ENCODE measurements at regions not wholly inside any gene's neighbourhood (a gene's known extent, or its start where the extent isn't known, plus 50 kb on each side); places are given as distances from the start of the nearest gene placed in this dataset.
"Not testable (repeated sequence)": the region's sequence is repeated elsewhere in the genome, so short reads cannot be mapped to it uniquely, and the experiment has no call there.

DNA sequence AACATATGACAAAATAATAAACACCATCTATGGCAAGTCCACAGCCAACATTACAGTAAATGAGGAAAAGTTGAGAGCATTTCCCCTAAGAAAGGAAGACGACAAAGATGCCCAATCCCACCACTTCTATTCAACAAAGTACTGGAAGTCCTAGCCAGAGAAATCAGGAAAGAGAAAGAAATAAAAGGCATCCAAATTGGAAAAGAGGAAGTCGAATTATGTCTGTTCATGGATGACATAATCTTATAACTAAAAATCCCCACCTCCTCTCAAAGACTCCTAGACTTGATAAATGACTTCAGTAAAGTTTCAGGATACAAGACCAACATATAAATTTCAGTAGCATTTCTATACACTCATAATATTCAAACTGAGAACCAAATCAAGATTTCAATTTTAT lies 288.5 kb upstream of the POT1 start:
- DNase-seq: no peak

DNA sequence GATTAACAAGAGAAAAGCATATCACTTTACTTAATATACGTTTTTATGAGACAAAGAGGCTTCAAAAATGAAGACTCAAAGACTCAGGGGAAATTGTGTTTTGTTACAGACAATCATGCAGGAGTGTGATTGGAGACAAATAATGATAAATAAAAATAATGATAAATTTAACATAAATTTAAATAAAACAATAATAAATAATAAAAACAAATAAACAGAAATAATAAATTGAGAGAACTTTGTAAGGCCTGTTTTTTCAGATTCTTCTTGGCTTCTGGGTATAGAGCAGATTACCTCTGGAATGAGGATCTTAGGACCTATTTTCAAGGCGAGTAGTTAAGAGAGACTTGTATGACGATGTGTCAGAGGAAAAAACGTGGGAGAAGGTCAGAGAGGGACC lies 271.4 kb upstream of the POT1 start:
- no peak for DNase-seq

DNA sequence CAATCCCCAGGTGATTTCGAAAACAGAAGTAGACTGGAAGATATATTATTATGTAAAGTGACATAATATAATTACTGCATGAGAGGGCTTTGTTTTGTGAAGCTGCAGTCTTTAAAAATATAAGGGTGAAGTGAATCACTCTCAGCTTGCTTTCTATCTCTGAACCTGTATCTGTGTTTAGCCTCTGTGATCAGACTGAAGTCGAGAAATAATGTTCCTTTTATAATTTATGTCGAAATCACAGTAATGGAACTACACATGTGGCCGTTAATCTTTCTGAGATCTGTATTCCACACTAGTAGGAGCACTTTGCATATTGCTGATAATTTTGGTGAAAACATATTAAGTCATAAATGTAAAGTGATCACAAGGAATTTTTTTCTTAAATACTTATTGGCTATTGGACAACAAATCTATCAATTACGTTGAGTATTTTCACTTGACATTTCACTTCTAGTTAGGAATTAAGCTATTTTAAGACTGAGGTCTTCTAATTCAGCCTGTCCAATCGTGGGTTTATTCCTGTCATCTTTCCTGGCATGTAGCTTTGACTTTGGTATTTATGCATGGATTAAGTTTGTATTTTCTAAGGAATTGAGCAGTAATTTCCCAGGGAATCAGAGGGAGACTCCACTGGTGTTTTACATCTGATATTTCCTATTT lies 268.2 kb upstream of the POT1 start:
- DNase-seq: no peak

DNA sequence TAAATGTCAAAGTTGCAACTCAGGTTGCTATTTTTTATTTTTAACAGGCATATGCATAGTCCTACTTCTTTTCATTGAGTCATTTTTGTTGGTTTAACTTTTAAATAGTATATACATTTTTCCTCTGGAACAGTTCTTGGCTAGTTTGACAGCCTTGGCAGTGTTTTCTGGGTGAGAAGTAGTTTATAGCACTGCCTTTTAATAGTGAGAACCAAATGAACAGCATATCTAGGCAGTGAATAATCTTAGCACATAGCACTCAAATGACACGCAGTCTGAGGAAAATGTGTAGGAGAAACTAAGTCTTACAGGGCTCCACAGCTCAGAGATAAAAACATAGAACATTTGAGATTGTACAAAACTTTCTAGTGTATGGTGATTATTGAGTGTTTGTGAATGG lies 265.5 kb upstream of the POT1 start:
- no peak for DNase-seq

DNA sequence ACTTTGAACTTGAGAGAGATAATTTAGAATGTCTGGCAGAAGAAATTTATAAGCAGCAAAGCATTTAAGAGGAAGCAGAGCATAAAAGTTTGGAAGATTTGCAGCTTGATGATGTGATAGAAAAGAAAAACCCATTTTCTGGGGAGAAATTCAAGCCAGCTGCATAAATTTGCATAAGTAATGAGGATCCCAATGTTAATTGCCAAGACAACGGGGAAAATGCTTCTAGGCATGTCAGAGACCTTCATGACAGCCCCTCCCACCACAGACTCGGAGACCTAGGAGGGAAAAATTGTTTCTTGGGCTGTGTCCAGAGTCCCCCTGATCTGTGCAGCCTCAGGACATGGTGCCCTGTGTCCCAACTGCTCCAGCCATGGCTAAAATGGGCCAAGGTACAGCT lies 263.6 kb upstream of the POT1 start:
- no peak for DNase-seq

DNA sequence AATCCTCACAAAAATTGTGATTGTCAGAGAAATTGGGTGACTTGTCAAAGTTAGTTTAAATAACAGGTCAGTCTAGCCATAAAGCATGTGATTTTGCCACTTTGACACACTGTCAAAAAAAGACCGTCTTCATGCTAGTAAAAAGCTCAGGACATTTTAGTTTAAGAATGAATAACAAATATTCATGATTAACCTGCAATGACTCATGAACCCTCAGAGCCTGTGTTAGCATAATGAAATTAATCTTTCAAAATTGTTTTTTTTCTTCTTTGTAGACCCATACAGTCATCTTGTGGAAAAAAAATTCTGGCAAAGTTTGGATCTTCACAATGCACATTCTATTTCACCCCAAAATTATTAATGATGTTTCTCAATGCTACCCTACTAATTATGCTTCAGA lies 255.2 kb upstream of the POT1 start:
- DNase-seq: no peak

DNA sequence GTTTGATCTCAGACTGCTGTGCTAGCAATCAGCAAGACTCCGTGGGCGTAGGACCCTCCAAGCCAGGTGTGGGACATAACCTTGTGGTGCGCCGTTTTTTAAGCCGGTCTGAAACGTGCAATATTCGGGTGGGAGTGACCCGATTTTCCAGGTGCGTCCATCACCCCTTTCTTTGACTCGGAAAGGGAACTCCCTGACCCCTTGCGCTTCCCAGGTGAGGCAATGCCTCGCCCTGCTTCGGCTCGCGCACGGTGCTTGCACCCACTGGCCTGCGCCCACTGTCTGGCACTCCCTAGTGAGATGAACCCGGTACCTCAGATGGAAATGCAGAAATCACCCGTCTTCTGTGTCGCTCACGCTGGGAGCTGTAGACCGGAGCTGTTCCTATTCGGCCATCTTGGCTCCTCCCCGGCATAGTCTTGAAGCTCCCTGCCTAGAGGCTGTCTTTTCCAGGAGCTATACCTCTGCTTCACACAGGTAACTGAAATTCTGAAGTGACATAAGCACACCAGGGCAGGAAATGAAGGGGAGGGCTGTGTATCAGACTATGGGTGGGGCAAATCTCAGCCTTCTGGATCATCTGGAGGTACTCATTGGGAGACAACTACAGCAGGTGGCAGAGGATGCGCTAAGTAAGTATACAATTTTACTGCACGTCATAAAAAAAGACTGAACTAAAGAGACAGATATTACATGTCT lies 252.1 kb upstream of the POT1 start:
- not testable (repeated sequence) for DNase-seq

DNA sequence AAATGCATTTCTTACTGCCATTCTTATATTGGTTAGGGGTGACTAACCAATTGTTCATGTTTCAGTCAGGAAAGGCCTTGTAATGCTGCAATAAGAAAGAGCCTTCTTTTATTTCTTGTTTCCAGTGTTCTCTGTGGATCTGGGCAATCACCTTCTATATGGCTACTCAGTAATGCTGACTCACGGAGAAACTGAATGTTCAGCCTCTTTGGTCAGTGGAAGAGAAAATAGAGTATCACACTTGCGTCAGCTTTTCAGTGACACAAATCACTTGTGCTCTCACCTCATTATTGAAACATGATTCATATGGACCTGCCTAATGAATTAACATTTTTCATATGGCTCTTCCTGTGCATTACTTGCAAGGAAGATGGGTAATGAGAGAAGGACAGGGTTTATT lies 243.9 kb upstream of the POT1 start:
- no peak for DNase-seq

DNA sequence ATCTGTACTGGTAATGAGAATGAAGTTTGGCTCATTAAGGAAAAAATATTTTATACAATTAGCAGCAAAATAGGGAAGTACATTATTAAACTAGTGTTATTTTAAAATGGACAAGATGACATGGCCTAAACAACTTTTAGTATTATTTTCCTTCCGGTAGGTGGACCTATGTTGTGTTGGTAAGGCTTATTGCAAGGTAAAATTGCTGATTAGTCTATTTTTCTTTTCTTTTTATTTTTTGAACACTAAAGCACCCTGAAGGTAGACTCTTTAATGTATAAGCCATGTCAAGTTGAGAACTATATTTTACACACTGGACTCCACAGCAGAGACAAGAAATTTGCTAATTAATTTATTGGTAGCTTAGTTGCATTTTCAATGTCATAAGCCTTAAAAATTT lies 239.5 kb upstream of the POT1 start:
- DNase-seq: no peak

DNA sequence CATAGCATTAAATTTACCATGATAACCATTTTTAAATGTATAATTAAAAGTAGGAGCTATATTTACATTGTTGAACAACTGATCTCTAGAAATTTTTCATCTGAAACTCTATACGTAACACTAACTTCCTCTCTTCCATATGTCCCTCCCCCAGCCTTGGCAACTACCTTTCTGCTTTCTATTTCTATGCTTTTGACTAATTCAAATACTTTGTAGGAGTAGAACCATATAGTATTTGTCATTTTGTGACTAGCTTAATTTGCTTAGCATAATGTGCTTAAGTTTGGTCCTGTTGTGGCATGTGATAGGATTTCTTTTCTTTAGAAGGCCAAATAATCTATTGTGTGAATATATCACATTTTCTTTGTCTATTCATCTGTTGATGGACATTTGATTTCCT lies 225.3 kb upstream of the POT1 start:
- no peak for DNase-seq

DNA sequence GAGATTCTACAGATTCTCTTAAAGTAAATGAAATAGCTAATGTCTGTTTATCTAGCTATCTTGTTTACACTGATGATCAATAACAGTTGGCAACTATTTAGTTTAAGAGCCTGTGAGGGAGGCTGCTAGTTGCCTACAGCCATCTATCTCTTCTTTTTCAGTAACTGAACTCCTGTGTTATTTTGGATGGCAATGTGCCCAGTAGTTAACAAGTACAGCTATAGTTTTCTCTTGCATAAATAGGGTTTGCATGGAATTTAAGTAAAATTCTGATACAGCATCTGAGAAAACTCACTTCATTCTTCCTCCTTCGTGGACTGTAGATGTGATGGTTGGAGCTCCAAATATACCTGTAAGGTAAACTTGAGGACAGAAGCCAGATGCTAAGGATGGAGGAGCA lies 219.5 kb upstream of the POT1 start:
- no peak for DNase-seq

DNA sequence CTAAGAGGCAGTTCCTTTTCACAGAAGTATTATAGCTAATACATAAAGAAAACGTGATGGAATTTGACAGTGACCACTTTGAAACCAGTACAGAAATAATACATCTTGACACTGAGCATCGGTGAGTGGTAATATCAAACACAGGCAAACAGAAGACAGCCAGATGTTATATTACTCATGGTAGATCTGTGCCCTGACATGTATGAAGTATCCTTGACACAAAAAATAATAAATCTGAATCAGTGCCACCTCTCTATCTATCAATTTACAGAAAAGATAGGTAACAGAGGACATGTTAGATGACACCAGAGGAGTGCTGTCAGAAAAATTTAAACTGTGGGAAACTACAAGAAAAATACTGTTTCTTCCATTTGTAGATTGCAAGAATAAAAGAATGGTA lies 217.4 kb upstream of the POT1 start:
- DNase-seq: no peak

DNA sequence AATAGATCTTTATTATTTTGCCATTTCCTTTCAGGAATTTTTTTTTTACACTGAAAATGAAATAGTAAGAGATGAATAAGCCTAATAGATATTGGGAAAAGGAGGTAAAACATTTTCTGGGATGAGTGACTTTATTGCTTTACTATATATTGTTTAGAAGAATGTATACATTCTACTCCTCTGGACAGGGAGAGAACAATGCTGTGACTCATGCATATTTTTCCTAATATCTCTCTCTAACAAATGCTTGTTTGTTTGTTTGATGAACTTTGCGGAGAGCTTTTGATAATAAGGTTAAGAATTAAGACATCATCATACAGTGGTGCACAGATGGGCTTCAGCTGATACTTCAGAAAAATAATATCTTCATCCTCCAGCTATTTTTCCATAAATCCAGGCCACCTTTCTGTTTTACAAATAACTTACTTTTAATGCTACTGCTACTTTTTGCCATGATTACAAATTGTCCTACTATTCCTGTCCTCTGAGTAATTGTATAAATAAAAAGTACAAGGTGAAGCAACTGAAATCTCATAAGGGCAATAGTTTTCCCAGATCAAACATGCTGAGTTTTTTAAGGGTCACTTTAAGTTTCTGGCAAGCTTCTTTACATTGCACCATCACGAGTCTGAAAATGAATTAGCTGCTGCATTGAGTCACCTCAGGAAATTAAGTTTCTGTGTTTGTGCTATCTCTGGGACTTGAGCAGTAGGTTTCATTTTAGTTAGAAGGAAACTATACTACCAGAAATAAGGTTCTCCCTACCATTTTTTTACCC lies 207.3 kb upstream of the POT1 start:
- no peak for DNase-seq

DNA sequence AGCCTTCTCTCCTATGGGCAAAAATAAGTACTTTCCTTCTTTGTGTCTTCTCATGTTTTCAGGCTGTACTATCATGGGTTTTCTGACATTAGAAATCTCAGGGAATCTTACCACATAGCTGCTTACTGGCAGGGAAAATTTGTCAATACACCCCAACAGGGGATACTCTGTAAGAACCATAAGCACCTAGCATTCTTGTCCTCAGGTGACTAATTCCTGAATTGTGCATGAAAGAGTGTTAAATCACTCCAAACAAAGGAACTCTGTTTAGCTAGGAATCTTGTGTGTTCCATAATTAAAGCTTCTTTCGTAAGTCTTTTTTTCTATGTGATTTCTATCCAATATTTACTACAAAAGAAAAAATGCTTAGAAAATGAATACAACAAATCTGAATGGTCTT lies 206.7 kb upstream of the POT1 start:
- no peak for DNase-seq

DNA sequence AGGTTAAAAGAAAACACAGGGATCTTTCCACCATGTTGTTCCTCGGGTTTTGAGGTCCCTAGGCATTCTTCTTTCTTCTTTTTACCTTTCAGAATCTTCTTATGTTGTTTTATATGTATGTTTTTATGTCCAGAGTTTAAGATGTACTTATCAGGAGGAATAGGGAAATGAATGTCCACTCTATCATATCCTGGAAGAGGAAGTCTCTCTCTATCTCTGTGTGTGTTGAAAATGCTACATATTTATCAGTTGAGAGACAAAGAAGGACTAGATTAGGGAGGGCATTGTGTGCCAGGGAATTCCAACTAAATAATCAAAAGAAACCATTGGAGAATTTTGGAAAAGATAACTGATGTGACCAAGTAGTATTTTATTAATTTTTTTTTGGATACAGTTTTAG lies 200.5 kb upstream of the POT1 start:
- no peak for DNase-seq

DNA sequence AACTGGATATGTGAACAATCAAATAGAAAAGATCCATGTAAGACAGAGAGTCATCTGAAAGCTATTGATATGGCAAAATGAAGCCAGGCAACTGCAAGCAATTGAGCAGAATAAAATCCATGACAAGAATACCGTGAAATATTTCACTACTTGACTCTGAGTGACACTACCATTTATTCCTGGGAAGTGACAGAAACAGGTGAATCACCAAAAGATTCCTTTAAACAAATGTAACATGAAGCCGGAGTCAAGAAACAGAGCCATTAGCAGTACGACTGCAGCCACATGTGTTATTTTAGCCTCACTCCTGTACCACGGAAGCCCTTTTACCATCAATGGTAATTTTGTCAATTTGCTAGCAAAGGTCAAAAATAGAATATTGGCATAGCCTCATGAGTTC lies 197.7 kb upstream of the POT1 start:
- no peak for DNase-seq

DNA sequence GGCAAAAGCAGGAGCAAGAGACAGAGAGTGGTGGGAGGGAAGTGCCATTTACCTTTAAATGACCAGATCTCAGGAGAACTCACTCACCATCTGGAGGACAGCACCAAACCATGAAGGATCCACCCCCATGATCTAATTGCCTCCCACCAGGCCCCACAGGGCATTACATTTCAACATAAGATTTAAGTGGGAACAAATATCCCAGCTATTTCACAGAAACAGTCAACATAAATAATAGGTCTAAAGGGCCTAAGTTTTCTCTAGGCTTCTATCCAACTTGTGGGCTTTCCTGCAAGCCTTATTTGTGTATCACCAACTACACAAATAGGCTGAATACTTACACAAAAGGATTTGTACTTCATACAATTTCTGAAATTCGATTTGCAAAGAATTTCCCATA lies 196.8 kb upstream of the POT1 start:
- no peak for DNase-seq

DNA sequence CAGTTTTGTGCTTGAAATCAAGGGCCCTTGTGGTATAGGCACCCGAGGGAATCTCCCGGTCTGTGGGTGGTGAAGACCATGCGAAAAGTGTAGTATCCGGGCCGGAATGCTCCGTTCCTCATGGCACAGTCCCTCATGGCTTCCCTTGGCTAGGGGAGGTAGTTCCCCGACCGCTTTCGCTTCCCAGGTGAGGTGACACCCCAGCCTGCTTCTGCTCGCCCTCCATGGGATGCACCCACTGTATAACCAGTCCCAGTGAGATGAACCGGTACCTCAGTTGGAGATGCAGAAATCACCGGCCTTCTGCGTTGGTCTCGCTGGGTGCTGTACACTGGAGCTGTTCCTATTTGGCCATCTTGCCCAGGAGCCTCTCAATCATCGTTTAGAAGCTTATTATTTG lies 195.7 kb upstream of the POT1 start:
- DNase-seq: no peak

DNA sequence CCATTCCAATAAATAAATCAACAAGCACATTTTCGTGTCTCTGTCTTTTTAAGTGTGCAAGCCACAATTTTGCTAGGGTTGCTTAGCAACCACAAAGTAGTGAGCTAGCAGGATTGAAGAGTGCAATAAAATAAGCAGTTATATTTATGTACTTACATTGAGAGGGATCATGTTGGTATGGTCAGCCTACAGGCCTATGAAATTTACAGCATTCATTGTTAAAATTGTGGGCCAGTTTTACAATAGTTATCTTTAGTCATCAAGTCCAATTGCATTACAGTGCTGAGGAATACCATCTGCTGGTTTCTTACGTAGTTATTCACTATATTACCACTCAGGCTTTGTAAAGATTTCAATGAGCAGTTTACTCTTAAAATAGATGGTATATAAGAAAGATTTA lies 192.5 kb upstream of the POT1 start:
- DNase-seq: no peak

DNA sequence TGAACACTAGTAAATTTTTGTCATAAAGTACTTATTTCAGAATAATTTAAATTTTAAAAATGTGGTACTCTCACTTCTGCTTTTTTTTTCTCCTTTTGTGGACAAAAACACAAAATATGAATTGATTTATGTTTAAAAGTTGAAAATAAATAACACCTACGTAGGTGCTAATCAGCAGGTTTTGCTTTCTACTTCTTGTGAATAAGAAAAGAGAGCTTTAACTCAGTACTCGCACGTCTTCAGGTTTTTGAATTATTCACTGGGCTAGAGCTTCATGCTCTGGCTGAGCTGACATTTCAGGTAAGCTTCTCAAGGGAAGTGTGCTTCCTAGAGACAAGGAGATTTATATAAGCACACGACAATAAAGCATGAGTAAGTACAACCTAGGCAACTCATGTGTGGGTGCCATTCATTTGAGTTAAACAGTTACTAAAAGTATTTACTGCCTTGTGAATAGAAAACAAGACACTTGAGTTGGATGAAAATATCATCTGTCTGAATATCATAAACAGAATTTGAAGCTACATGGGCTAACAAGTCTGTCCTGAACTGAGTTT lies 190.0 kb upstream of the POT1 start:
- DNase-seq: no peak

DNA sequence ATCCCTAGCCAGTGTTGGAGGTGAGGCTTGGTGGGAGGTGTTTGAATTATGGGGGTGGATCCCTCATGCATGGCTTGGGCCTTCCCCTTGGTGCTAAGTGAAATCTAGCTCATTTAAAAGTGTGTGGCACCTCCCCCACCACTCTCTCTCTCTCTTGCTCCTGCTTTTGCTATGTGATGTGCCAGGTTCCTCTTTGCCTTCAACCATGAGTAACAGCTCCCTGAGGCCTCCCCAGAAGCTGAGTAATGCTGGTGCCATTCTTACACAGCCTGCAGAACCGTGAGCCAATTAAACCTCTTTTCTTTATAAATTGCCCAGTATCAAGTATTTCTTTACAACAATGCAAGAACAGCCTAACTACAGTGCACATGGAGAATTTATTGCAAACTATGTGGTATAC lies 188.8 kb upstream of the POT1 start:
- DNase-seq: no peak

DNA sequence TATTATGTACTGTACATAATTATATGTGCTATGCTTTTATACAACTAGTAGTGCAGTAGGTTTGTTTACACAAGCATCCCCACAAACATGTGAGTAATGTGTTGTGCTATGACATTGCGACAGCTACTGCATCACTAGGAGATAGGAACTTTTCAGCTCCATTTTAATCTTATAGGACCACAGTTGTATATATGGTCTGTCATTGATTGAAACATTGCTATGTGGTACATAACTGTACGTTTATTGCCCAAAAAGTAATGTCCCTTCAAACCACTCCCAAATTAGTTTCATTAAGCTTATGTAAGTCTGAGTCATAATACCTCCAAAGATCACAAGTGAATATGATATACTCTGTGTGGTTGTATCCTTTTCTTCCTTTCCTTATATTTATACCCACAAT lies 183.2 kb upstream of the POT1 start:
- DNase-seq: no peak

DNA sequence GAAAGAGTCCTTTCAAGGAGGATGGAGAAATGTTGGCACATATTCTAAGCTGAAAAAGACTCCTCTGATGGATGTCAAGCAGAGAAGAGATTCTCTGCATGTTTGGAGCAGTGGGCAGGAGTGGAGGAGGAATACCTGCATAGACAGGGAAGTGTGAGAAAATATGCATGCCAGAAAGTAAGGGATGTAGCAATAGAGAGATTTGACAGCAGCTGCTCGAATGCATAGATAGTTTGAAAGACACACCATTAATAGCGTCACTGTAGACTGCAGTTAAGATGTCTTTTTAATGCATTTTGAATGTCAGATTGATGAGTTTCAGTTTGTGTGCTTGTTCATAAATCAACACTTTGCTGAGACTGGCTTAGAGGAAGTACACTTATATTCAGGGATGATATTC lies 169.9 kb upstream of the POT1 start:
- DNase-seq: no peak

DNA sequence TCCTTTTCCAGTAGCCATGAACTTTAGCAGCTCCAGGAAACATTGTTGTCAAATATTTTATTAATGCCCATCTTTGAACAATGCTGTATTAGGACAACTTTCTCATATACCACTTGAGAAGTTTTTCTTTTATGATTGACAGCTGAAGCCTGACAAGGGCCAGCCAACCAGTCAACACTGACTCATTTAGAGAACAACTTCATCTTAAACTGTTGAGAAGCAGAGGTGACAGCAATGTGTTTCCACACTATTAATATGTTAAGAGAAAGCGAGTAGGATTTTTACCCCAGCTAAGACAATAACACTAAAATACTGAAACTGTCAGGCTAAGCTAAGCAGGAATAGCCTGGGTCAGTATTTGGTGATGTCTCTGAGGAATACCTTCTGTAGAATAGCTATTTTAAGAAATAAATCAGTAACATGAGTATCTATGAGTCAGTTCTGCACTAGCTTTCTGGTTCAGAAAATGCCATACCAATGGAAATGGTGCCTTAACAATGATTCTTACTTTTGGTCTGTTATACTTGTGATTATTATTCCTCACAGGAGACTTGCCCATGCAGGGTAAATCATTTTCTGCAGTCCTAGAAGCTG lies 168.8 kb upstream of the POT1 start:
- DNase-seq: no peak

Data from NCI-H1092 (cell line).